Breast epithelium (tissue), 3 donors: ENCODE measurements at regions not wholly inside any gene's neighbourhood (a gene's known extent, or its start where the extent isn't known, plus 50 kb on each side); places are given as distances from the start of the nearest gene placed in this dataset.

ENCODE experiments used
- CTCF ChIP-seq, 3 donors: fragments of 450-650 bp; IDR thresholded peaks; one replicate each; pipeline ENCODE4 v1.5.1; 2016 to 2017; ENCODE audit warnings: antibody characterized with exemption in 3 of 3, mild to moderate bottlenecking in 3 of 3, moderate library complexity in 3 of 3
- POLR2A ChIP-seq: fragments of 450-650 bp; IDR thresholded peaks from one replicate; pipeline ENCODE4 v1.6.1; 2016; ENCODE audit warnings: antibody characterized with exemption, mild to moderate bottlenecking, moderate library complexity

- TF ChIP-seq POLR2A (no peak), CTCF (IDR thresholded peaks at IDR 0.05) (no peak)
These were observed 399.7 kb upstream of the ID2 start for GRCh38 chr2:8281950-8282857.
